HCT116 (cell line): ENCODE measurements at regions not wholly inside any gene's neighbourhood (a gene's known extent, or its start where the extent isn't known, plus 50 kb on each side); places are given as distances from the start of the nearest gene placed in this dataset.

Source experiments
- ATAC-seq: fragments of 200-7000 bp; cut with Tn5 transposase; 2 replicates; pipeline ENCODE4 v1.9.1; 2020; ENCODE audit warnings: mild to moderate bottlenecking, moderate library complexity
- BruUV-seq: library from RNA; stranded (reverse); fragments of 400-500 nt; replicated peaks from 2 replicates; lab custom pipeline; 2021; lab: Mats Ljungman, UMichigan
- CTCF ChIA-PET: fragments of 300-600 bp; sonication (Branson Sonifier 250); formaldehyde crosslinking; loops from one replicate; lab custom pipeline; 2021; ENCODE audit warnings: antibody characterized with exemption; lab: Charles Lee
- POLR2A ChIA-PET: fragments of 300-600, 350-600 bp; sonication (Branson Sonifier 250); formaldehyde crosslinking; loops from one replicate; lab custom pipeline; 2021; ENCODE audit warnings: antibody characterized with exemption; lab: Charles Lee
- RAD21 ChIA-PET, 2 experiments: fragments of 300-600 bp; sonication (Branson Sonifier 250); formaldehyde crosslinking; loops; one replicate each; lab custom pipeline; 2023; ENCODE audit warnings: low total read pairs in 2 of 2; ENCODE audit not compliant: uncharacterized antibody in 2 of 2, unreplicated experiment in 2 of 2, low non-redundant PET in 1 of 2; lab: Charles Lee
- DNase-seq: peaks from one replicate; pipeline ENCODE4 v3.0.0-alpha.2; 2010; ENCODE audit warnings: low read depth, low spot score
- H2AFZ ChIP-seq: fragments of 200-600 bp; shearing (Covaris generic), sonication (generic); 2 replicates; pipeline ENCODE4 v1.6.1; 2017; ENCODE audit warnings: low read depth, mixed run types, mixed read lengths, antibody characterized with exemption, low read length; ENCODE audit not compliant: poor library complexity, severe bottlenecking
- H3K27ac ChIP-seq: 2 replicates; pipeline ENCODE4 v1.5.1; 2012; ENCODE audit warnings: low read depth, low read length
- H3K27me3 ChIP-seq: fragments of 200-600 bp; sonication (generic); 2 replicates; pipeline ENCODE4 v1.6.1; 2016; ENCODE audit warnings: mixed run types, low read length, mixed read lengths; ENCODE audit not compliant: insufficient read depth
- H3K36me3 ChIP-seq, 2 experiments: fragments of 200-500 bp in 1 of 2; fragments of 200-600 bp in 1 of 2; sonication (Bioruptor generic) in 1 of 2; sonication (generic) in 1 of 2; 2 replicates each; pipeline versions ENCODE4 v1.5.1 to v1.6.1; 2014 to 2016; ENCODE audit warnings: low read length in 2 of 2, inconsistent platforms in 1 of 2, mixed read lengths in 1 of 2, mixed run types in 1 of 2; ENCODE audit not compliant: insufficient read depth in 2 of 2, control insufficient read depth in 1 of 2
- H3K4me1 ChIP-seq, 2 experiments: fragments of 200-600 bp in 1 of 2; sonication (generic) in 1 of 2; 2 replicates each; pipeline versions ENCODE4 v1.5.1 to v1.6.1; 2012 to 2017; ENCODE audit warnings: low read length in 2 of 2, inconsistent platforms in 1 of 2, mild to moderate bottlenecking in 1 of 2, mixed read lengths in 1 of 2, mixed run types in 1 of 2, moderate library complexity in 1 of 2; ENCODE audit not compliant: insufficient read depth in 2 of 2, control insufficient read depth in 1 of 2
- H3K4me2 ChIP-seq: fragments of 200-600 bp; sonication (generic); 2 replicates; pipeline ENCODE4 v1.6.1; 2017; ENCODE audit warnings: mixed run types, low read length, mixed read lengths
- H3K4me3 ChIP-seq, 2 experiments: fragments of 200-600 bp in 1 of 2; sonication (generic) in 1 of 2; replicated peaks in 1 of 2; 2 replicates each; pipeline ENCODE4 v1.5.1; 2011 to 2016; ENCODE audit warnings: low read length in 2 of 2, control low read depth in 1 of 2, low read depth in 1 of 2, mild to moderate bottlenecking in 1 of 2, mixed read lengths in 1 of 2, mixed run types in 1 of 2
- H3K79me2 ChIP-seq: fragments of 200-600 bp; sonication (generic); 2 replicates; pipeline ENCODE4 v1.6.1; 2017; ENCODE audit warnings: mild to moderate bottlenecking, mixed run types, low read length, moderate library complexity, mixed read lengths; ENCODE audit not compliant: insufficient read depth
- H3K9ac ChIP-seq: fragments of 200-600 bp; sonication (generic); 2 replicates; pipeline ENCODE4 v1.6.1; 2016; ENCODE audit warnings: low read length, mixed read lengths
- H3K9me2 ChIP-seq: fragments of 200-600 bp; sonication (generic), shearing (Covaris generic); 2 replicates; pipeline ENCODE4 v1.6.1; 2017; ENCODE audit warnings: mixed run types, mild to moderate bottlenecking, moderate library complexity; ENCODE audit not compliant: insufficient read depth
- H3K9me3 ChIP-seq, 2 experiments: fragments of 200-500 bp in 1 of 2; fragments of 200-600 bp in 1 of 2; sonication (Bioruptor generic) in 1 of 2; sonication (generic) in 1 of 2; 2 replicates each; pipeline ENCODE4 v1.6.1; 2014 to 2017; ENCODE audit warnings: low read length in 2 of 2, mixed read lengths in 2 of 2, inconsistent platforms in 1 of 2, low read depth in 1 of 2, mild to moderate bottlenecking in 1 of 2, mixed run types in 1 of 2, moderate library complexity in 1 of 2; ENCODE audit not compliant: control insufficient read depth in 1 of 2, insufficient read depth in 1 of 2
- H4K20me1 ChIP-seq: fragments of 200-600 bp; sonication (generic), shearing (Covaris generic); 2 replicates; pipeline ENCODE4 v1.6.1; 2017; ENCODE audit warnings: mixed run types, mild to moderate bottlenecking, moderate library complexity; ENCODE audit not compliant: insufficient read depth
- CBX3 ChIP-seq: IDR thresholded peaks from 2 replicates; pipeline ENCODE4 v1.6.1; 2012; ENCODE audit warnings: low read depth
- CEBPB ChIP-seq: IDR thresholded peaks from 2 replicates; pipeline ENCODE4 v1.6.1; 2012; ENCODE audit warnings: low read depth
- EGR1 ChIP-seq: IDR thresholded peaks from 2 replicates; pipeline ENCODE4 v1.6.1; 2012; ENCODE audit warnings: low read depth
- ELF1 ChIP-seq: IDR thresholded peaks from 2 replicates; pipeline ENCODE4 v1.6.1; 2012; ENCODE audit warnings: low read depth, borderline replicate concordance
- EZH2phosphoT487 ChIP-seq: fragments of 200-600 bp; IDR thresholded peaks from 2 replicates; pipeline ENCODE4 v1.6.1; 2018; ENCODE audit warnings: antibody characterized with exemption, borderline replicate concordance
- JUND ChIP-seq: IDR thresholded peaks from 2 replicates; pipeline ENCODE4 v1.6.1; 2012
- MAX ChIP-seq: IDR thresholded peaks from 2 replicates; pipeline ENCODE4 v1.6.1; 2012
- POLR2AphosphoS5 ChIP-seq: IDR thresholded peaks from 2 replicates; pipeline ENCODE4 v1.6.1; 2011; ENCODE audit warnings: mild to moderate bottlenecking, low read depth, low read length, moderate library complexity
- REST ChIP-seq: IDR thresholded peaks from 2 replicates; pipeline ENCODE4 v1.6.1; 2012; ENCODE audit warnings: low read depth
- SP1 ChIP-seq: IDR thresholded peaks from 2 replicates; pipeline ENCODE4 v1.6.1; 2012; ENCODE audit warnings: low read depth
- SRF ChIP-seq: IDR thresholded peaks from 2 replicates; pipeline ENCODE4 v1.6.1; 2012; ENCODE audit warnings: low read depth
- YY1 ChIP-seq: IDR thresholded peaks from 2 replicates; pipeline ENCODE4 v1.6.1; 2011; ENCODE audit warnings: low read length, low read depth, moderate library complexity, mild to moderate bottlenecking; ENCODE audit not compliant: insufficient replicate concordance; ENCODE audit errors: extremely low read depth
- ZBTB33 ChIP-seq: IDR thresholded peaks from 2 replicates; pipeline ENCODE4 v1.6.1; 2011; ENCODE audit warnings: mild to moderate bottlenecking, low read length, moderate library complexity; ENCODE audit not compliant: insufficient replicate concordance; ENCODE audit errors: extremely low read depth
- ZFX ChIP-seq: fragments of 450-650 bp; IDR thresholded peaks from 2 replicates; pipeline ENCODE4 v1.6.1; 2017
- intact Hi-C: fragments of 100-400 bp; cut with micrococcal nuclease; formaldehyde crosslinking; loops from 2 replicates; pipeline ENCODE4 v1.10.0; 2022

- no peaks in the 10 kb centered on the region for H3K9me2 ChIP-seq
- H2AFZ ChIP-seq = no peak overlapping the region
- POLR2A ChIA-PET = no interaction called here
- RAD21 ChIA-PET = no interaction called here
- no peak overlapping the region for H3K4me3 ChIP-seq
- H3K4me2 ChIP-seq = no peak overlapping the region
- DNase-seq = no peak
- TF ChIP-seq POLR2AphosphoS5 = no peak
- no peaks in the 10 kb centered on the region for H4K20me1 ChIP-seq
- CTCF ChIA-PET = no interaction called here
- no TSS peak for BruUV-seq
- no peaks in the 10 kb centered on the region for H3K9me3 ChIP-seq
- no peak overlapping the region for H3K9ac ChIP-seq
- H3K36me3 ChIP-seq = no peaks in the 10 kb centered on the region
- intact Hi-C loops = no loop called here
- H3K79me2 ChIP-seq = no peaks in the 10 kb centered on the region
- peaks cover 71% of the 10 kb centered on the region for H3K27me3 ChIP-seq
- ATAC-seq = no peak
- no peak overlapping the region for H3K27ac ChIP-seq
- no peaks in the 10 kb centered on the region; a peak in 1 of 4 replicates for H3K4me1 ChIP-seq
Observed at GRCh38 chr5:158116965-158117364, 258.0 kb upstream of the CLINT1 start.

- Histone ChIP-seq H3K9ac (no peak overlapping the region), H3K4me2 (no peak overlapping the region), H3K4me3 (no peak overlapping the region), H4K20me1 (no peaks in the 10 kb centered on the region), H3K4me1 (no peaks in the 10 kb centered on the region; a peak in 1 of 4 replicates), H3K9me3 (no peaks in the 10 kb centered on the region), H3K27me3 (peaks cover 72% of the 10 kb centered on the region), H3K36me3 (no peaks in the 10 kb centered on the region), H3K79me2 (no peaks in the 10 kb centered on the region), H3K9me2 (no peaks in the 10 kb centered on the region), H3K27ac (no peak overlapping the region), H2AFZ (no peak overlapping the region)
- no peak for DNase-seq
- intact Hi-C loops = no loop called here
- POLR2A ChIA-PET = no interaction called here
- no TSS peak for BruUV-seq
- no peak for TF ChIP-seq SP1
- TF ChIP-seq MAX = no peak
- TF ChIP-seq ZFX = no peak
- no peak for TF ChIP-seq POLR2AphosphoS5
- no peak for TF ChIP-seq EGR1
- no peak for TF ChIP-seq YY1
- no peak for TF ChIP-seq SRF
- no peak for TF ChIP-seq CEBPB
- TF ChIP-seq REST = no peak
- TF ChIP-seq EZH2phosphoT487 = no peak
- no peak for TF ChIP-seq ELF1
- no peak for TF ChIP-seq CBX3
- TF ChIP-seq ZBTB33 = no peak
- TF ChIP-seq JUND = no peak
- CTCF ChIA-PET = no interaction called here
- ATAC-seq = no peak
- RAD21 ChIA-PET = no interaction called here
Observed at GRCh38 chr5:158115468-158115867, 256.5 kb upstream of the CLINT1 start.
